ENCODE measurements at regions not wholly inside any gene's neighbourhood (a gene's known extent, or its start where the extent isn't known, plus 50 kb on each side); places are given as distances from the start of the nearest gene placed in this dataset.

- no peak for TF ChIP-seq TCF12 (IDR thresholded peaks at IDR 0.05; ENCODE audit: low read depth)
- TF ChIP-seq CEBPB (IDR thresholded peaks at IDR 0.05) = no peak
- no peak for TF ChIP-seq TEAD4 (IDR thresholded peaks at IDR 0.05)
- TF ChIP-seq MAX (IDR thresholded peaks at IDR 0.05) = no peak
- no peak for TF ChIP-seq EP300 (IDR thresholded peaks at IDR 0.05; ENCODE audit: borderline replicate concordance)
- no peak for TF ChIP-seq TAF1 (IDR thresholded peaks at IDR 0.05; ENCODE audit: low read depth)
- no peak for TF ChIP-seq USF1 (IDR thresholded peaks at IDR 0.05)
- no peak for TF ChIP-seq EGR1 (IDR thresholded peaks at IDR 0.05)
- no peak for TF ChIP-seq FOXM1 (IDR thresholded peaks at IDR 0.05; ENCODE audit: borderline replicate concordance, low read depth)
- TF ChIP-seq YY1 (IDR thresholded peaks at IDR 0.05; ENCODE audit: low read depth) = no peak
- TF ChIP-seq REST (IDR thresholded peaks at IDR 0.05; ENCODE audit: low read depth) = no peak
- TF ChIP-seq ZBTB7A (IDR thresholded peaks at IDR 0.05; ENCODE audit: low read depth) = no peak
- TF ChIP-seq NFIC (IDR thresholded peaks at IDR 0.05) = no peak
- TF ChIP-seq RAD21 (IDR thresholded peaks at IDR 0.05; ENCODE audit: low read depth) = no peak
- TF ChIP-seq CREB1 (IDR thresholded peaks at IDR 0.05; ENCODE audit: low read depth) = no peak
Observed at GRCh38 chr4:60089546-60090273, 1110.4 kb upstream of the ADGRL3 start.

GRCh38 chr4:60096676-60097075, 1103.5 kb upstream of the ADGRL3 start:
- TF ChIP-seq MAX (IDR thresholded peaks at IDR 0.05) (no peak), TEAD4 (IDR thresholded peaks at IDR 0.05) (no peak), FOXM1 (IDR thresholded peaks at IDR 0.05; ENCODE audit: borderline replicate concordance, low read depth) (no peak), EP300 (IDR thresholded peaks at IDR 0.05; ENCODE audit: borderline replicate concordance) (no peak), NFIC (IDR thresholded peaks at IDR 0.05) (no peak), CEBPB (IDR thresholded peaks at IDR 0.05) (no peak), CREB1 (IDR thresholded peaks at IDR 0.05; ENCODE audit: low read depth) (no peak), TAF1 (IDR thresholded peaks at IDR 0.05; ENCODE audit: low read depth) (no peak), ZBTB7A (IDR thresholded peaks at IDR 0.05; ENCODE audit: low read depth) (no peak), YY1 (IDR thresholded peaks at IDR 0.05; ENCODE audit: low read depth) (no peak), USF1 (IDR thresholded peaks at IDR 0.05) (no peak), TCF12 (IDR thresholded peaks at IDR 0.05; ENCODE audit: low read depth) (no peak), REST (IDR thresholded peaks at IDR 0.05; ENCODE audit: low read depth) (no peak), EGR1 (IDR thresholded peaks at IDR 0.05) (no peak), RAD21 (IDR thresholded peaks at IDR 0.05; ENCODE audit: low read depth) (no peak)

GRCh38 chr4:60116592-60116991, 1083.5 kb upstream of the ADGRL3 start:
- no peak for TF ChIP-seq RAD21 (IDR thresholded peaks at IDR 0.05; ENCODE audit: low read depth)
- TF ChIP-seq TEAD4 (IDR thresholded peaks at IDR 0.05) = no peak
- no peak for TF ChIP-seq CREB1 (IDR thresholded peaks at IDR 0.05; ENCODE audit: low read depth)
- TF ChIP-seq YY1 (IDR thresholded peaks at IDR 0.05; ENCODE audit: low read depth) = no peak
- no peak for TF ChIP-seq FOXM1 (IDR thresholded peaks at IDR 0.05; ENCODE audit: borderline replicate concordance, low read depth)
- no peak for TF ChIP-seq EGR1 (IDR thresholded peaks at IDR 0.05)
- no peak for TF ChIP-seq REST (IDR thresholded peaks at IDR 0.05; ENCODE audit: low read depth)
- TF ChIP-seq TCF12 (IDR thresholded peaks at IDR 0.05; ENCODE audit: low read depth) = no peak
- no peak for TF ChIP-seq NFIC (IDR thresholded peaks at IDR 0.05)
- TF ChIP-seq EP300 (IDR thresholded peaks at IDR 0.05; ENCODE audit: borderline replicate concordance) = no peak
- TF ChIP-seq USF1 (IDR thresholded peaks at IDR 0.05) = no peak

All from Ishikawa (cell line).